Stimulated activated CD8-positive, alpha-beta memory T cell treated with anti-CD3 and anti-CD28 coated beads, Interleukin-4, amount 100 ng/mL, for 48 hours (primary cell): ENCODE measurements at regions not wholly inside any gene's neighbourhood (a gene's known extent, or its start where the extent isn't known, plus 50 kb on each side); places are given as distances from the start of the nearest gene placed in this dataset.

ENCODE experiments used
- DNase-seq: peaks from one replicate; pipeline ENCODE4 v3.0.0-alpha.2; 2020

DNA sequence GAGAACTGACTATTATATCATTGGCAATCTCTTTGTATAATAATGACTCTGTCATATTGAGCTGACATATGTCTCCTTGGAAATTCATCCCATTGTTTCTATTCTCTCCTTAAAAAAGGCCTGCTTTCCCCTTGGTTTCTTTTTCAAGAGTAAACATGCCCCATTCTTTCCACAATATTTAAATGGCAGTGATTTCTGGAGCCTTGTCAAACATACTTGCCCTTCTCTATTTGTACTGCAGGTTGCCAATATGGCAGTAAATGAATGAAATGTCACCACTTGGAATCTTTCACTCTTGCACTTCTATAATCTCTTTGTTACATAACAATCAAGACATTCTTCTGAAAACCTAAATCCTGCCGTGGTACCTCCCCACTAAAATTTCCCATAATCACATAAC is 1265.1 kb upstream of the CDH8 start:
- no peak for DNase-seq

DNA sequence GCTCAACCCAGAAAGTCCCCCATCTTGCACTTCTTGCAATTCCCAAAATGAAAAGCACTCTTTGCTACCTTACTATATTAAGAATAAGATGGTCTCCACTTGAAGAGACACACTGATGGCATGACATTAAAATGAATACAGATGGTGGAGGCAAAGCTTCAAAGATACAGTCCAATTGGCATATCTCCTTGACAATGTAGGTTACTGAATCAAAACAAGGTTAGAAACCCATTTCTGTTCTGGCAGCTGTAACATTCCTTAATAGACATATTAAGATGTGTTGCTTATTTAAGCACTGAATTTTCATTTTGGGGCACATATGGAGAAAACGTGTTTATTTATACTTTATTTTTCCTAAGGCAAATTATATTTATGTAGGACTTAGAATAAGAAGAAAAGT is 1262.8 kb upstream of the CDH8 start:
- no peak for DNase-seq

DNA sequence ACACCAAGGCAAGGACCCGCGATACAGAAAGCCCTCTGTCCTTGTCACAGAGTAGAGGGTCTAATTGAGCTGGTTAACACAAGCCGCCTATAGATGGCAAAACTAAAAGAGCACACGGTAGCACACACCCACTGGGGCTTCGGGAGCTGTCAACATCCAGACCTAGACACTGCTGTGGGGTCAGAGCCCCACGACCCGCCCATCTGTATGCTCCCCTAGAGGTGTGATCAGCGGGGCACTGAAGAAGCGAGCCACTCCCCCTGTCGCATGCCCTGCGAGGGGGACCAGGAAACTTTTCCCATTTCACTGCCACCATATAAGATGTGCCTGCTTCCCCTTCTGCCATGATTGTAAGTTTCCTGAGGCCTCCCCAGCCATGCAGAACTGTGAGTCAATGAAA is 1255.8 kb upstream of the CDH8 start:
- DNase-seq = no peak

DNA sequence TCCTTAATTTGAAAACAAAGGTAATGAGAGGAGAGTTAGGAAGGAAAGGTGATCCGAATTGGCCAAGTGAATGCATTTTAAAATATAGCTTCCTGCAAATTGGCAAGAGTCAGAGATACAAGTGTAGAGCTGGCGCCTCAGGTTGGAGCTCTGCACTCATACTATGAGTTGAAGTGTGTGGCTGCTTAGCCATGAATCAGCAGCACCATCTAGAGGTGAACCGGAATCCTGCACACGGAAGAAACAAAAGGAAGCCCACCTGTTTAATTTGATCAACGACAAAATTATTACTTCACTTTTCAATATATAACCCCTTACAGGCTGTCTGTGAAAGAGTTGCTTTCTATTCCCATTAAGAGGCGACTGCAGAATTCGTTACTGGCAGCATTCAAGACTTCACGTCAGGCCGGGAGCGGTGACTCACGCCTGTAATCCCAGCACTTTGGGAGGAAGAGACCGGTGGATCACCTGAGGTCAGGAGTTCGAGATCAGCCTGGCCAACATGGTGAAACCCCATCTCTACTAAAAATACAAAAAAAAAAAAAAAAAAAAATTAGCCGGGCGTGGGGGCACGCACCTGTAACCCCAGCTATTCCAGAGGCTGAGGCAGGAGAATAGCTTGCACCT is 1253.7 kb upstream of the CDH8 start:
- DNase-seq = no peak

- no peak for DNase-seq
Observed at GRCh38 chr16:63287401-63287800, 1251.2 kb upstream of the CDH8 start.

DNA sequence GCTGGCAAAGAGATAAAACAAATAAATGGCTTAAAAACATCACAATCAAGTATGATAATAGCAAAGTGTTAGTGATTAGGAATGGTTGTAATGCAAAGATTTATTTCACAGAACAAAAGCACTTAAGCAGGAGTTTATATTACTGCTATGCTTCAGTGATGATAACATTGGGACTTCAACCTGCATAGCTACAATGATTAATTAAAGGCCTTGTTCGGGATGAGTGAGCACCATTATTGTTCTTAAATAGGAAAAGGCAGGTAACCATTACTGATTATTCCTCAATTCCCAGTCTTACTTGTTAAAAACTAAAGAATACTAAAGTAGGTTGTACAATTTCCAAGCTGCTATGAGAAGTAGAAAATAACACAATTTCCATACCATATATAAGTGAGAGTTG is 1247.5 kb upstream of the CDH8 start:
- DNase-seq = no peak

- DNase-seq = no peak
Observed at GRCh38 chr16:63244631-63245030, 1208.4 kb upstream of the CDH8 start.

- no peak for DNase-seq
Observed at GRCh38 chr16:63241497-63242028, 1205.3 kb upstream of the CDH8 start.

- DNase-seq = no peak
Observed at GRCh38 chr16:63239065-63239570, 1202.9 kb upstream of the CDH8 start.

GRCh38 chr16:63230421-63231040 is 1194.3 kb upstream of the CDH8 start:
- DNase-seq = no peak

DNA sequence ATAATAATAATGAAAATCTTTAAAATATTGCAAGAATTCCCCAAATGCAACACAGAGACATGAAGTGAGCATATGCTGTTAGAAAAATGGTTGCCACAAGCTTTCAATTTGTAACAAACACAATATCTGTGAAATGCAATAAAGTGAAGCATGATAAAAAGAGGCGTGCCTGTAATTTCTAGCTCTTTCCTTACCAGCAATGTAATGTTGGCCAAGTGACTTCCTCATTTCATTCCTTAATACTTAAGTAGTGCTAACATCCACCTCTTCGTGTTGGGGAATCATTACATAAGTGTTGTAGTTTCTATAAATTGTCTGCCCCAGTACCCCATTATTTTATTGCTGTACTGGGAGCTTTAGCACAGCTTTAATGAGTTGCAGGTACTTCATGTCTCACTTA is 1192.0 kb upstream of the CDH8 start:
- no peak for DNase-seq

- no peak for DNase-seq
Observed at GRCh38 chr16:63223851-63224250, 1187.6 kb upstream of the CDH8 start.

GRCh38 chr16:63216696-63217423 is 1180.6 kb upstream of the CDH8 start:
- no peak for DNase-seq

GRCh38 chr16:63201851-63202250 is 1165.6 kb upstream of the CDH8 start:
- DNase-seq = no peak

DNA sequence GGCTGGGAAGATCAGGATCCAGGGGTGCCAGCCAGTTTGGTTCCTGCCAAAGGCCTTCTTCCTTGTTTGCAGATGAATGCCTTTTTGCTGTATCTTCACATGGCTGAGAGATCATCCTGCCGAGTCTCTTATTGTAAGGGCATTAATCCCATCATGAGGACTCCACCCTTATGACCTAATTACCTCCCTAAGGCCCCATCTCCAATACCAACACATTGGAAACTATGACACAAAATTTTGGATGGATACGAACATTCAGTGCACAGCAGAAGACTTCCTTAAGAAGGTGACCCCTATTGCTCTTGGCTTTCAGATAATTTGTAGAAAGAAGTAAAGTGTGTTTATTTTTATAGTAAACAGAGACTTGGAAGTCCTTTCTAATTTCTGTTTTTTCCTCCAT is 1164.7 kb upstream of the CDH8 start:
- DNase-seq = no peak

DNA sequence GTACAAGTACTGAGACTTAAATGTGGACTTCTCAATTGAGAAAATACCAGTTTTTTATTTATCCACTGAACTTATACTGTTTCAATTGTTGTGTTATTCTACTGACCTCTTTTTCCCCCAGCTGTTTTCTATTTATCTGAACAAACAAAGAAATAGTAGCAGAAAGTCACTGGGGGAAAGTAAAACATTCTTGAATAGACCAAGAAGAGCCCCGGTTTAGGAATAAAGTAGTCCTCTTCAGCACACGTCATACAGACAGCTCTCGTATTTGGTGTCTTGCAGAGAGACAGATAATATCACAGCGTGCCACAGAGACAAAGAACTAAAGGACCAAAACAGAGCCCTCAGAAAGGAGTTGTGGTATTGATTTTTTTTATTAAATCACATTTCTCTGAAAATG is 1159.1 kb upstream of the CDH8 start:
- no peak for DNase-seq

DNA sequence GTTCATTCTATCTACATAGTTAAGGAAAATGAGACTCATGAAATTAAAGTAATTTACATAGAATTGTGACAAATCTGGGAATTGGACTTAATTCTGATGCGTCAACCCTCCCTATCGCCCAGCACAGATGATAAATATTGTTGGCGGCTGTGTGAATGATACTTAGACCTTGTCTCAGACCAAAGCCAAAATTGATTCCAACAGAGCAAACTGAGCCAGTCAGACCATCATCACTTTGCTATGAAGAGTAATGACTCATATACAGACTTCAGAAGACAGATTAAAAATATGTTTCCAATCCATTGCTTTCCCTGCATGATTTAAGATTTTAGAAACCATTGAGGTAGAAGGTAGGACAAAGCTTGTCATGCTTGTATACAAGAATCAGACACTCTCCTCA is 1156.7 kb upstream of the CDH8 start:
- no peak for DNase-seq

DNA sequence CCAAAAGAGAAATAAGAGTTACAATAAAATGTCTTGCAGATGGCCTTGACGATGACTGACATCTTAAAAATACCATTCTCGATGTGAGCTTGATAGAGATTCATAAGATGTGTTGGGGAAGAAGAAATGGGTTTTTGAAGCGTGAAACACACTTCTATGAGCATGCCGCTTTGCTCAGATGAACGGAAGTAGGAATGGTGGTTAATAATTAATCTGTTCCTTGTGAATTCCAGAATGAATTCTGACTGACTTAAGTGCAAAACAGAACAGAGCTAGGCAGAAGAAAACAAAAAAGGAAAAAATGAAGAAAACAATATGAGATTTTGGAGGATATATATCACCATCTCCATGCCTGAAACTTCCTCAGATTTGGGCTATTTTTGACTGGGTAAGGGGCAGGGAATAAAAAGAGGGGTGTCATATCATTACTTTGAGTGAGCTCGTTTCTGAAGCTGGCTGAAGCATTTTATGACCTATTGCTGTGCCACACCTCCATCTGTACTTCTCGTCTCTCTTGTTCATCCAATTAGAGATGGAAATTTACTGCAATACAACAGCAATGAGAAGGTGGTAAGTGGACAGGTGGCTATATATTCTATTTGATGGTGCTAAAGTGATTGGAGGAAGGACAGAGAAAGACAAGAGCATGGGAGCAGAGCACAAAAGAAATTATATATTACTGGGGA is 1152.0 kb upstream of the CDH8 start:
- DNase-seq = no peak

DNA sequence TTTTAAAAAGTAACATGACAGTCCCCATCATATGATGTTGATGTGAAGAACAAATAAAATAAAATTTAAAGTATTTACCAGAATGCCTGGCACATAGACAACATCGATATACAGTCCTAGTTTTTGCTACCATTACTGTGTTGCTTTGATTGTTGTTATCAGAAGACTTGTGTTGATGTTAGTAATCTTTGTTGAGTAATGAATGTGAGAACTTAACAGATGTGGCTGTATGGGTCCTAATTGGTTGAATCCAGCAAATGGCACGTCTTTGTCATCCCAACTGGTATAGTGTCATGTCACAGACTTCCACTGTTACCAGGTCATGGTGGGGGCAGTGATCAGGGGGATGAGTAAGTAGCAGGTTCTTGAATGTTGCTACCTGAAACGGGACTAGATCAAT is 1151.4 kb upstream of the CDH8 start:
- DNase-seq = no peak

GRCh38 chr16:63185235-63185780 is 1149.1 kb upstream of the CDH8 start:
- DNase-seq = no peak

DNA sequence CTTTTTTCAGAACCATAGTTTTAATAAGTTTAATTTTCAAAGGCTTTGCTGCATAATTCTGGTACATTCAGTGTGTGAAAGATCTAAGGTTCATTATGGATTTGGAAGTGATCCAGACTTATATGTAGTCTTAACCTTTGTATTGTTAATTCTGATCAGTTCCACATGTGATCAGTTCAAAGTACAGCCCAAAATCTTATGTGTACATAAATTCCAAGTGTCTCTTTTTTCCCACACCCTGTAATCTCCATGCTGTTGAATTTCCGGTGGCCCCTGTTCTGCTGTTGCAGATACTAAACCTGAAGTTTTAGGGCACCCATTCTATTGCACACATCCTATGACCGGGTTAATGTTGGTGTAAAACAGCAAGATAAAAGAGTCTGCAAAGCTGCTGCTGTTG is 1147.5 kb upstream of the CDH8 start:
- DNase-seq = no peak

GRCh38 chr16:63175313-63175712 is 1139.1 kb upstream of the CDH8 start:
- no peak for DNase-seq

DNA sequence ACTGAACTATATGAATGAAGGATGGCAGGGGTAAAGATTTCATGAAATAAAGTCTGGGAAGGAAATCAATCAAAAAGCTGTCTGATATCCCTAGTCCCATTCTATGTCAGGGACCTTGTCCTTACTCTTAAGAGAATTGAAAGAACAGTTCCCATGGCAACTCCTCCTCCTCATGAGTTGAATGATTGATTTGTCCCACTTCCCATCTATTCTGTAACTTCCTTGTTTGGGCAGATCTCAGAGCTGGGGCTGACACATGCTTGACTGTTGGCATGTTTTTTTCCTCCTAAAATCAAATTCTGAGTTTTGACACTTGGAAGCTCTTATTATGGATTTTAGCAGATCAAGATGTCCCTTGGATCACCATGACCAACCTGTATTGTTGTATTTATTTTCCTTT is 1138.6 kb upstream of the CDH8 start:
- DNase-seq = no peak
